ENCODE measurements at regions not wholly inside any gene's neighbourhood (a gene's known extent, or its start where the extent isn't known, plus 50 kb on each side); places are given as distances from the start of the nearest gene placed in this dataset.

- intact Hi-C loops (cut with micrococcal nuclease) = no loop called here
- Mint-ChIP-seq H3K27ac (no peak overlapping the region), H3K4me1 (no peaks in the 10 kb centered on the region), H3K27me3 (ENCODE audit: low read depth in 2 of 2) (no peaks in the 10 kb centered on the region), H3K36me3 (peaks cover 5% of the 10 kb centered on the region), H3K9me3 (peaks cover 12 to 28% of the 10 kb centered on the region in 2 donors), H3K4me3 (no peak overlapping the region)
- TF ChIP-seq CTCF (IDR thresholded peaks at IDR 0.05) = no peak
- ATAC-seq (no peak), DNase-seq (no peak)
- WGBS (ENCODE audit: insufficient coverage) = no CpG with 5 or more reads among the region's 3 CpGs
- Histone ChIP-seq H3K4me3 (ENCODE audit: low read length) (no peak overlapping the region), H3K36me3 (ENCODE audit: control insufficient read depth, insufficient read depth, low read length) (no peaks in the 10 kb centered on the region), H3K27ac (ENCODE audit: low read length) (no peak overlapping the region), H3K27me3 (ENCODE audit: control insufficient read depth, insufficient read depth, low read length) (no peaks in the 10 kb centered on the region), H3K9me3 (ENCODE audit: control insufficient read depth, insufficient read depth, low read length) (peaks cover 18% of the 10 kb centered on the region), H3K4me1 (ENCODE audit: control insufficient read depth, insufficient read depth, low read length) (no peaks in the 10 kb centered on the region)
Measured at GRCh38 chr13:56020425-56020824, 1120.3 kb upstream of the PRR20A start.

- H3K4me1 Mint-ChIP-seq = no peaks in the 10 kb centered on the region
- WGBS (ENCODE audit: insufficient coverage) = 84% methylated on average over 8 of the region's 8 CpGs
- H3K36me3 Mint-ChIP-seq = peaks cover 4% of the 10 kb centered on the region
- no peak overlapping the region for H3K4me3 Mint-ChIP-seq
- H3K27ac ChIP-seq (ENCODE audit: low read length) = no peak overlapping the region
- no peaks in the 10 kb centered on the region for H3K36me3 ChIP-seq (ENCODE audit: control insufficient read depth, insufficient read depth, low read length)
- H3K4me1 ChIP-seq (ENCODE audit: control insufficient read depth, insufficient read depth, low read length) = no peaks in the 10 kb centered on the region
- no peaks in the 10 kb centered on the region for H3K27me3 Mint-ChIP-seq (ENCODE audit: low read depth in 2 of 2)
- no peak for TF ChIP-seq CTCF (IDR thresholded peaks at IDR 0.05)
- DNase-seq = no peak
- no peaks in the 10 kb centered on the region for H3K27me3 ChIP-seq (ENCODE audit: control insufficient read depth, insufficient read depth, low read length)
- no peak for ATAC-seq
- H3K4me3 ChIP-seq (ENCODE audit: low read length) = no peak overlapping the region
- peaks cover 7% of the 10 kb centered on the region for H3K9me3 ChIP-seq (ENCODE audit: control insufficient read depth, insufficient read depth, low read length)
- peaks cover 22 to 33% of the 10 kb centered on the region in 2 donors for H3K9me3 Mint-ChIP-seq
- H3K27ac Mint-ChIP-seq = no peak overlapping the region
- intact Hi-C loops (cut with micrococcal nuclease) = no loop called here
Measured at GRCh38 chr13:56039992-56040391, 1100.7 kb upstream of the PRR20A start.

- Mint-ChIP-seq H3K4me3 (no peak overlapping the region), H3K4me1 (no peaks in the 10 kb centered on the region), H3K9me3 (peaks cover 2 to 8% of the 10 kb centered on the region in 2 donors), H3K27ac (no peak overlapping the region), H3K36me3 (no peaks in the 10 kb centered on the region), H3K27me3 (ENCODE audit: low read depth in 2 of 2) (no peaks in the 10 kb centered on the region)
- DNase-seq (no peak), ATAC-seq (no peak)
- H3K9me3 ChIP-seq (ENCODE audit: control insufficient read depth, insufficient read depth, low read length) = peaks cover 3% of the 10 kb centered on the region
- TF ChIP-seq CTCF (IDR thresholded peaks at IDR 0.05) = no peak
- no peaks in the 10 kb centered on the region for H3K4me1 ChIP-seq (ENCODE audit: control insufficient read depth, insufficient read depth, low read length)
- WGBS (ENCODE audit: insufficient coverage) = 92% methylated on average over 1 of the region's 1 CpG
- H3K27me3 ChIP-seq (ENCODE audit: control insufficient read depth, insufficient read depth, low read length) = no peaks in the 10 kb centered on the region
- intact Hi-C loops (cut with micrococcal nuclease) = no loop called here
- H3K27ac ChIP-seq (ENCODE audit: low read length) = no peak overlapping the region
- H3K4me3 ChIP-seq (ENCODE audit: low read length) = no peak overlapping the region
- no peaks in the 10 kb centered on the region for H3K36me3 ChIP-seq (ENCODE audit: control insufficient read depth, insufficient read depth, low read length)
Measured at GRCh38 chr13:56066321-56066720, 1074.4 kb upstream of the PRR20A start.

GRCh38 chr13:56102641-56103040 is 1038.1 kb upstream of the PRR20A start:
- peaks cover 4 to 11% of the 10 kb centered on the region in 2 donors for H3K9me3 Mint-ChIP-seq
- Histone ChIP-seq H3K4me1 (ENCODE audit: control insufficient read depth, insufficient read depth, low read length) (no peaks in the 10 kb centered on the region), H3K9me3 (ENCODE audit: control insufficient read depth, insufficient read depth, low read length) (peaks cover 7% of the 10 kb centered on the region), H3K36me3 (ENCODE audit: control insufficient read depth, insufficient read depth, low read length) (no peaks in the 10 kb centered on the region), H3K27me3 (ENCODE audit: control insufficient read depth, insufficient read depth, low read length) (no peaks in the 10 kb centered on the region), H3K4me3 (ENCODE audit: low read length) (no peak overlapping the region), H3K27ac (ENCODE audit: low read length) (no peak overlapping the region)
- intact Hi-C loops (cut with micrococcal nuclease) = no loop called here
- TF ChIP-seq CTCF (IDR thresholded peaks at IDR 0.05) = no peak
- DNase-seq = no peak
- peaks cover 14% of the 10 kb centered on the region for H3K36me3 Mint-ChIP-seq
- no peaks in the 10 kb centered on the region for H3K4me1 Mint-ChIP-seq
- H3K27me3 Mint-ChIP-seq (ENCODE audit: low read depth in 2 of 2) = no peaks in the 10 kb centered on the region
- H3K27ac Mint-ChIP-seq = no peak overlapping the region
- no peak for ATAC-seq
- WGBS (ENCODE audit: insufficient coverage) = 100% methylated on average over 1 of the region's 1 CpG
- H3K4me3 Mint-ChIP-seq = no peak overlapping the region
